GM21367 (cell line): ENCODE measurements at regions not wholly inside any gene's neighbourhood (a gene's known extent, or its start where the extent isn't known, plus 50 kb on each side); places are given as distances from the start of the nearest gene placed in this dataset.
"Not testable (repeated sequence)": the region's sequence is repeated elsewhere in the genome, so short reads cannot be mapped to it uniquely, and the experiment has no call there.

Experiments used
- ATAC-seq: cut with Tn5 transposase; IDR thresholded peaks from one replicate; pipeline ENCODE4 v1.9.1; 2021; ENCODE audit not compliant: unreplicated experiment

DNA sequence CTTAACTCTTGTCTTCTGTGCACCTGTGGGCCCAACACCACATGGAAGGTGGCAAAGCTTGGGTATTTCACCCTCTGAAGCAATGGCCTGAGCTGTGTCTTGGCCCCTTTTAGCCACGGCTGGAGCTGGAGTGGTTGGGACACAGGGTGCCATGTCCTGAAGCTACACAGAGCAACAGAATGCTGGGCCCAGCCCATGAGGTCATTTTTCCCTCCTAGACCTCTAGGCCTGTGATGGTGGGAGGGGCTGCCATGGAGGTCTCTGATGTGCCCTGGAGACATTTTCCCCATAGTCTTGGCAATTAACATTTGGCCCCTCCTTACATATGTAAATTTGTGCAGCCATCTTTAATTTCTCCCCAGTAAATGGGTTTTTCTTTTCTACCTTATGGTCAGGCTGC lies 620.8 kb downstream of the RFPL4B start:
- no peak for ATAC-seq

GRCh38 chr6:112971651-112972050 lies 624.5 kb downstream of the RFPL4B start:
- no peak for ATAC-seq

DNA sequence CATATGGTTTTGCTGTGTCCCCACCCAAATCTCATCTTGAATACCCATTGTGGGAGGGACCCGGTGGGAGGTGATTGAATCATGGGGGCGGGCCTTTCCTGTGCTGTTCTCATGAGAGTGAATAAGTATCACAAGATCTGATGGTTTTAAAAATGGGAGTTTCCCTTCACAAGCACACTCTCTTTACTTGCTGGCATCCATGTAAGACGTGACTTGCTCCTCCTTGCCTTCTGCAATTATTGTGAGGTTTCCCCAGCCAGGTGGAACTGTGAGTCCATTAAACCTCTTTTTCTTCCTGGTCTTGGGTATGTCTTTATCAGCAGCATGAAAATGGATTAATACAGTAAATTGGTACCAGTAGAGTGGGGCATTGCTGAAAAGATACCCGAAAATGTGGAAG lies 627.8 kb downstream of the RFPL4B start:
- not testable (repeated sequence) for ATAC-seq

GRCh38 chr6:112976579-112976978 lies 629.4 kb downstream of the RFPL4B start:
- ATAC-seq: not testable (repeated sequence)

- ATAC-seq: no peak
Measured at GRCh38 chr6:112979830-112980229, 632.7 kb downstream of the RFPL4B start.

DNA sequence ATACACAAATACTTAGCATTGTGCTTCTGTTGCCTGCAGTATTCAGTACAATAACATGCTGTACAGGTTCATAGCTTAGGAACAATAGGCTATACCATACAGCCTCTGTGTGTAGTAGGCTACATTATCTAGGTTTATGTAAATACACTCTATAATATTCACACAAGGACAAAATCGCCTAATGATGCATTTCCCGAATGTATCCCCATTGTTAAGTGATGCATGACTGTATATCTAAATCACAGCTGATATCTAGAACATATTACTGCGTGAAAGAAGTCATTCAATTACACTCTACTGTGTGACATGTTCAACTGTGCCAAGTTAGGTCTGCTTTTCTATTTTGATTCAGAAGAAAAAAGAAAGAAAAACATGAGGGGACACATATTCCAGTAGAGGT lies 633.5 kb downstream of the RFPL4B start:
- no peak for ATAC-seq

DNA sequence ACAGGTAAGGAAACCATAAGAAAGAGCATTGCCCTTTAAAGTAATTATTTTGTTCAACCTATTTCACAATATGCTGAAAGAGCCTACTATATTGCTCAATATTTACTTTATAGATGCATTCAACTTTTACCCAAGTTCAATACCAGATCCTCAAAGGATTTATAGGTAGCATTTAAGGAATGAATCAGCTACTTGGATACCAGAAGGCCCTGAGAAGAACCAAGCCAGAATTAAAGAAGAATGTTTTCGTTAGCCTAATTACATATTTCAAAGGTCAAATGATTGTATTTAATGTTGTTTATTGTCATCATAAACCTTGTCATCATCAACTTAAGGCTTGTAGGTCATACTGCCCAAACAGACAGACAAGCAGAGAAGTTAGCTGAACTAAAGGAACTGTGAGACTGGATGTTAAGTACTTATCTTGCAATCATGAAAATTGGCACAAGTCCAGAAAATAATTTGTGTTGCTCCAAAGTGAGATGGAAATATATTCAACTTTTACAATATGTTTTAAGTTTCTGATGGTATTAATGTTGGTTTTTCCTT lies 636.7 kb downstream of the RFPL4B start:
- no peak for ATAC-seq

DNA sequence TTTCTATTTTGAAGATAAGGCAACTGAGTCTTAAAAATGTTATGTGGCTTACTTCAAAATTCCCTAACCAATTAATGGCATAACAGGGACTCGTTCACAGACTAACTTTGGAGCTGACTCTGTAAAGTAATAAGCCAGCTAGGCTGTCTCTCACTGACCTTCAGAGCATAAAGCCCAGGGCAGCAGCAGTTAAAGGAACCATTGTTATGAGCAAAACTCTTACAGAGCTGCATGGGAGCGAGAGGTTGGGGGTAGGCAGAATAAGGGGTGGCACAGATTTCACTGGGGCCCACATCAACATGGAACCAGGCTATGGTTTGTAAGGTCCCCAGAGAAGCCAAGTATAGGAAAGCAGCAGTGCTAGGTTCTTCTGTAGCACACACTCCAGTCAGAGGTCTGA lies 637.8 kb downstream of the RFPL4B start:
- ATAC-seq: no peak

DNA sequence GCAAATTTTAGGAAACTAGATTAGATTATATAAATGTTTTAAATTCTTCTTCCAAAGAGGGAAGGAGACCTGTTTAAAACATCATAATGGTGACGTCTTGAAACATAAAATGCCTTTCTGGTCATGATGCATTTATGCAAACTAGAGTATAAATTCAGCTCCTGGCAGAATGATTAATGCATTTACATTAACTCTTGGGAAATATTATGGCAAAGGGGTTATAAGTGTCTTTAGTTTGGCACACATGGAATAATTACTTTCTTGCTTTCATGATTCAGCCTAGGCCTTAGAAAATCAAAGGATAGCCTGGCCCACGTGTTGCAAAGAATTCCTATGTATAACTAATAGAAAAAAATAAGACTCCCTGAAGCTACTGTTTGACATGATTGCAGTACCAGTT lies 639.2 kb downstream of the RFPL4B start:
- no peak for ATAC-seq

GRCh38 chr6:112988748-112989147 lies 641.6 kb downstream of the RFPL4B start:
- no peak for ATAC-seq

- no peak for ATAC-seq
Measured at GRCh38 chr6:112990971-112991370, 643.8 kb downstream of the RFPL4B start.

GRCh38 chr6:112991912-112992311 lies 644.8 kb downstream of the RFPL4B start:
- no peak for ATAC-seq

DNA sequence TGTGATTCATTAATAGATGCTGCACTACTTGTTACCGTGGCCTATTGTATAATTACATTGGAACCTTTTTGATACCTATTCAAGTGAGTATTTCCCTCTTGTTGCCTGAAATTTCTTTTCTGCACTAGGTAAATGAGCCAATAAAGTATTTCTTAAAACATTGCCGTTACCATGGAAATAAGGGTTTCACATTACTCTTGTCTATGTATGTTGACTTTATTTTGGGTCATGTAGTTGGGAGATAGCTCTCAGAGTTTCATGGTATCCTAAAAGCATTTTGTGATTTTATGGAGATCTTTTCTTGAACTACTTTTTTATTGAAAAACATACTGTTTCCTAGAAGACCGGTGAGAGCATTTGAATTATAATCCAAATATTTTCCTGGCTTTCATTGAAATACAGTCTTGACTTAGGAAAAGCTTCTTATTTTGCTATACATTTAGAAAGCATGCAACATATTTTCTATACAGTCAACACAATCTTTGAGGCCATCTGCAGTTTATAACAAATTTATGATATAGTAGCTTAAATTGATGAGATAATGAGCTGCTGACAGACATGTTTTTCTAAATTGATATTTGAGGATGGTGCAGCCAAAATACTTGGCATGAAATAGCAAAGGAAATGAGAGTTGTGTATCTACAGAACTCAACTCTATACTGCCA lies 650.4 kb downstream of the RFPL4B start:
- no peak for ATAC-seq

DNA sequence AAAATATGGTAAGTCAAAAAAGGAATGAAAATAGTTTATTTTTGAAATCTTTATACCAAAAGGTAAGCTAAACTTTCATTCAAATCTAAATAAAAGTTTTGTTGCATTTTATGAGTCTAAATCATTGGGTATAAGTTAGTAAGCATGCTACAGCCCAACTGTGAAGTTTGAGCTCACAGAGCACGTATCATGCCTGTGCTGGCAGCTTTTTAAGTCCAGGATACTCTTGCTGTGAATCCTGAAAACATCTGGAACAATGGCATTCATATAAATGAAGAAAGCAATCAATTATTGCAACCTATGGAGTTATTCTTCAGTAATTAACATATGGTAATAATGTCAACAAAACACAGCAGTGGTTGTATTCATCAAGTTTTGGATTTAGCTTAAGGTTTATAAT lies 656.9 kb downstream of the RFPL4B start:
- no peak for ATAC-seq

DNA sequence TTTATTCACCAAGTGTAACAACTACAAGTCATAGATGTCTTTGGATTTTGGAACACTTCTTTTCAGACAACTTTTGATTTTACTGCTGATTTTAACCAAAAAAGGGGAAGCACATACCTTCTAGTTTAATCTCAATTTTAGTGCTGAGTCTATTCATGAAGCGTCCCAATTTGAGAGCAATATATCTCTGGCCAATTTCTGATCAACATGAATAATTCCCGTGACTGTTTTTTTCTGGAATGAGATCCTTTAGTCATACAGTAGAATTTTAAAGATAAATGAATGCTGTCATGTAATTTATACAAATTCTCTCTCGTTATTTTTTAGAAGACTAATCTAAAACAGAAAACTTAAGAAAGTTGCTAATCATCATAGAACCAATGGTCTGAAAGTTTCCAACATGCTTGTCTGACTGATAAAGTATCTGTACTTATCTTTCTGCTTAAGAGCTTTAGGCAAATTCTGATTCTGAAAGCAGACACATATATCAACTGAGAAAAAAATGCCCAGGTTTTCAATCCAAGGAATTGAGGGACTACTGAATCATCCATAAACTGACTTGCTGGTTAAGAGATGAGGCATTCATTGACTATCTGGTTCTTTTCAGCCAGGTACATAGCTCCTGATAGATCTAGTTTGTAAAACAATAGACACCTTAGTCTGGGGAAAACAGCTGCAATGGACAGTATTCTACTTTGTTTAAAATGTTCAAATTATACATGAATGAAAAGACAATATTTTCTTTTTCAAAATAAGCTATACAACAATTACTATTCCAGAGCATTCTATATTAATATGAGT lies 657.5 kb downstream of the RFPL4B start:
- ATAC-seq: no peak

GRCh38 chr6:113006494-113006893 lies 659.4 kb downstream of the RFPL4B start:
- ATAC-seq: no peak

DNA sequence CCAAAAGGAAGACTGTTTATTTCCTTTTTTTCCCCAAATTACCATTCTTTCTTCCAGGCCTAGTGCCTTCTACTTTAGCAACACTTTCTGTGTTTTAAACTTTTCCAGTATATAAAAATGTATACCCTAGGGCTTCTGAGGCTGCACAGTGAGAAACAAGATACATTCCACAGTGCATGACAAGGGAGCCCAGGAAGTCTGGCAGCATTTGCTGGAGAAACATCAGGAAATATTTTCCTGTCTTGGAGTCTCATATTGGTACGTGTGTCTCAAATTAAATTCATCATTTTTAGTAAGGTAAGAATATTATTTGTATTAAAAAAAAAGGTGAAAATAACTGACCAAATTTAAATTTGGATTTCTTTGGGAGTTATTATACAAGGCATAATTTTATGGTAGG lies 662.6 kb downstream of the RFPL4B start:
- ATAC-seq: no peak

DNA sequence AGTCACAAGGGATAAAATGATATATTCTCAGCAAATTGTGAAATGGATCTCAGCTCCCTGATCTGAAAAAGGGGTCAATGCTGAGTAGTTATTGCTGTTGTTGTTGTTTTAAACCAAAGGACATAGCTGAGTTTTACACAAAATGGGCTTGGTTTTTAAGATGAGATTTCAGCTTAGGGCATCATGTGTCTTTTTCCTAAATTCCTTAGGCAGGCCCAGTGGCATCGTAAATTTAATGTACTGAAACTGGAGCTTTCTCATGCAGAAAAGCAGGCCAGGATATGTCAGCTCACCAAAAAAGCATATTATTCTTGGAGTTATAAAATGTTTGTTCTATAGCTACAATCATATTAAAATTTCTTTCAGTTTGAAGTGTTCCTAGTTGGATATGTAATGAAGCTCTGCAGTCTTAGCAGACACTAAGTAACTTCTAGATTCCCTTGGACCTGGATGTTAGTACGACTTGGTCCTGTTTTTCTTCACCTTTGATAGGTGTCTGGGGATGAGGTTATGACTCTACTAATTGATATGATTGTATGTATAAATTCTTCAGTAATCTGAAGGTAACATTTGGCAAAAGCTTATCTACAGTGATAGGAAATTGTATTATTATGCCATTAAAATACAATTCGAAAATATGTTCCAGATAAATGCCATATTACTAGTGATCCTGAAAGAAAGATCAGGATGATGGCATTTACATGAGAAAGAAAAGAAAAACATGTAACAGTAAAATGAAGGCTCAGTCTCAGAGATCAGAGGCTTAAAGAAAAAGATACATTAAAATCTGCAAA lies 663.3 kb downstream of the RFPL4B start:
- no peak for ATAC-seq

DNA sequence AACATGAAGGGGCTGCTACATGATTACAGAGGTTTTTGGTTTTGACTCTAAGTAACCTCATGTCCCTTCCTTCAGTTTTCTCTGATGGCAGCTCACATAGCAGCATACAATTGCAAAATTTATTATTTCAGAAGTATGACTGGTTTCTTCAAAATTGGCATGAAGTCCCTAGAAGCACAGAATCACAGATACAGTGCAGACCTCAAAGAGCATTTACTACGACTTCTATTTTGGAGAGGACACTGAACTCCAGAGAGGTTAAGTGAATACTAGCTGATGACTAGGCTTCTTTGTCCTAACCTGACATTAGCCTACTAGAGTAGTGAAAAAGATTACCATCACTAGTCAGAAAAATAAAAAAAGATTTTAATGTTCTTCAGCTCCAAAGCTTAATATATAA lies 664.3 kb downstream of the RFPL4B start:
- ATAC-seq: no peak

DNA sequence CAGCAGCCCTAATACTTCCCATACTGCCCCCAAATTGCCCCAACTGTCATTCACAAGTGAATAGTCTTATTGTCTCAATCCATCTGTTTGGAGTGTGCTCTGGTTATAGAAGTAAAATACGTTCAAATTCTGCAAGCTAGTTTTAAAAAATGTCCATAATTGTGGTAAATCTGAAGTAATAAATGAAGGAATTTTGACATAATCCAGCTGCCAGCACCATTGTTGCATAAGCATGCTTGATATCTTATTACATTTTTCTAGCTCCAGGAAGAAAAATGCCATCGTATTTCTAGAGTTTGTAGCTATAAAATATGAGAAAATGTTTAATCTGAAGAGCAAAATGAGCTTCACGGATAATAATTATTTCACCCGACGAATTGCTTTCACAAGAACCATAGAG lies 664.7 kb downstream of the RFPL4B start:
- ATAC-seq: no peak

GRCh38 chr6:113015249-113015648 lies 668.1 kb downstream of the RFPL4B start:
- no peak for ATAC-seq

DNA sequence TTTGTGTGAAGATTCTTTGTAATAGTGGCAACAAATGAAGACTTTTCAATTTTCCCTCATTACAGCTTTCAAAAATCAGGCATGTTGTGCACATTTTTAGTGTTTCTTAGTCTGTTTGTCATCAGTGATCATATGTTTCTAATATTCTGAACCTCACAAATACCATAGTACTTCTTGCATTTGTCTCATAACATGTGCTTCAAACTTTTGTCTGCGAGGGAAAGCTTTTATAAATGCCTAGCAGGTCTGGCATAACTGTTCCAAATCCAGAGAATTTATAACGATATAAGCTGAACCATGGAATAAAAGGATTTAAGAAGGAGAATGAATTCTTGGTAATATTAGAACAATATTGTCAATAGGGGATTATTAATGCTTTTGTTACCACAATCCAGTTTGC lies 670.2 kb downstream of the RFPL4B start:
- no peak for ATAC-seq
